ENCODE measurements at regions not wholly inside any gene's neighbourhood (a gene's known extent, or its start where the extent isn't known, plus 50 kb on each side); places are given as distances from the start of the nearest gene placed in this dataset.

DNA sequence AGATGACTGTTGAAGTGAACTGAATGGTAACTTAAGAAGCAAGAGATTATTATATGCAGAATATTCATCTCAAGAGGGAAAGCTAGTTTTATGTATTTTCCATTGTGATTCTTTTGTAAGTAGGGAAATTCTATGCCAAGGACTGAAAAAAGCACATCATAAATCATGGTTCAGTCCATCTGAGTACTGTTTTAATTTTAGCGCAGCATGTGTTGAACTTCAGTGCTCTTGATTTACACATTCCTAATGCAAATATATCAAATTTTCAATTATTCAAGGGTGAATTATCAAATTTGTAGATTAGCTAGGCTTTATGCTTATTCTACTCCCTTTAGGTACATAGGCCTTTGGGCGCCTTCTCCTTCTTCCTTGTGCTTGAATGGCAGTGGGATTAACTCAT is 50.3 kb upstream of the TCF12 start:
- DNase-seq = no peak

DNA sequence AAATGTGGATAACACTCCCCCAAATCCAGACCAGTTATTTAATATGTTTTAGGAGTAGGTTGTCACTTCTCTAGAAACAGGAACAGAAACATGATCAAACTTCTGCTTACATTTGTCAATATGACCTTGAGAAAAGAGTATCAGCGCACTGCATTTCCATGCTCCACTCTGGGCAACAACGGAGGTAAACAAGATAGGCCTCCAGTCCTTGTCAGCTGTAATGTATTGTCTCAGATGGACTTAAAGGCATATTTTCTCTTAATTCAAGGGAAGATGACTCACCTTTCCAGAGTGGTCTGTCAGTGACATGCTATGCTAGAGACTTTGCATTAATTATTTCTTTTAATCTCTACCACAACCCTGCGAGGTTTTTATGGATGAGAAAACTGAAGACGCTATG is 51.6 kb upstream of the TCF12 start:
- no peak for DNase-seq

DNA sequence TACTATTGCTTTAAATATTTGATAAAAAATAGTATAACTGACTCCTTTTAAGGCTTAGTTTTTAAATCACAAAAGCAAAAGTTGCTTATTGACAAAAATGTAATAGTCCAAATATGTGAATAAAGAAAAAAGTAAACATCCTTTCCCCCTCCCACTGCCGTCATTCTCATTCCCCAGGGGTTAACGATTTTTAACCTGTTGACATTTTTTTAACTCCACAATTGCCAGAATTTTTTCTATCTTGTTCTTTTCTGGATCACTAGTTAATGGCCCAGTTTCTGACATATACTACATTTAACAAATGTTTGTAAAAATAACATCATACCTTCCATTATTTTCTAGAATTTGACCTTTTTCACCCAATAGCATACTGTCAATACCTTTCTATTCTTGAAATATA is 60.6 kb upstream of the TCF12 start:
- DNase-seq = no peak

DNA sequence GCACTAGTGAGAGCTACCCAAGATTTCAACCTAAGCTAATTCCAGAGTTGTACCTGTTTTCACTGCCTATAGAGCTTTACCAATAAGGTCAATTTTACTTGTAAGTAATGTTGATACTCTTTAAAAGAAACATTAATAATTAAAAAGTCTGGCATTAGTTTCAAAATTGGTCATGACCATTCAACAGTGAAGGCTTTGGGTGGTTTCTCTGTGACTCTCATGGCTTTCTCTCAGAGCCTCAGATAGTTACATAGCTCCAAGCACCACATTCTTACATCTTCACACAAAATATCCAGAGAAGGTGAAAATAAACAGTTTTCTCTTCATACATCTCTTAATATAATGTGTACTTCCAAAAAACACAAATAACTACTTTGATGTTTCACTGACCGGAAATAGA is 61.5 kb upstream of the TCF12 start:
- no peak for DNase-seq

DNA sequence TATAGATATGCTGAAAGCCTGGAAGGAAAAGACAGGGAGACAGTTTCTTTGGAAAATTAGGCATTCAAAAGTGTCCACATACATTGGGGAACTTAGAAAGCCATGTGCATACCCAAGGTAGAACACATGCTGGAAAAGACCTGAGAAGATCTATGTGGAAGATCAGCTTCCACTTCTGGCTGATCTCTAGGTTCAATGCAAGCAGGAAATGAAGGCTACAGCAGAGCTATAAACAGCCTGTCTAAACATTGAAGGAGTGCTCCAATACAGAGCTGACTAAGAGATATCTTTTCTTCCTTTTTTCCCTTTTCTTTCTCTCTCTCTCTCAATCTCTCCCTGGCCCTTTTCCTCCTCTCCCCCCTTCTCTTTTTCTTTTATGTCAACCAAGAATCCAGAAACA is 73.6 kb upstream of the TCF12 start:
- no peak for DNase-seq

DNA sequence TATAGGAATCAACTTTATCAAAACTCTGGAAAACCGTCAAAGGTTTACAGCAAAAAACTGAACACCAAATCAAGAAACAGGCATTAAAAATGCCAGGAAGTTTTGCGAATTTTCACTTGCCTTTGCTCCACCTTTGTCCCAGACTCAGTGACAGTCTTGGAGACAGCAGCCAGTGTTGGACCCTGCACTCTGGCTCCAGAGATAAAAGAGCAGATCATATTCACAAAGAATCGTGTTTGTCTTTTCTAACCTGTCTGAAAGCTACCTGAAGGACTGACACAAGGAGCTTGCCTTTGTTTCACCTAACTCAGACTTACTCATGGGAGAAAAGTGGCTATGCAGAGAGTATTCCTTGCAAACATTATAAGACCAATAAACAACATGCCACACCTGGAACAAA is 74.0 kb upstream of the TCF12 start:
- DNase-seq = no peak

DNA sequence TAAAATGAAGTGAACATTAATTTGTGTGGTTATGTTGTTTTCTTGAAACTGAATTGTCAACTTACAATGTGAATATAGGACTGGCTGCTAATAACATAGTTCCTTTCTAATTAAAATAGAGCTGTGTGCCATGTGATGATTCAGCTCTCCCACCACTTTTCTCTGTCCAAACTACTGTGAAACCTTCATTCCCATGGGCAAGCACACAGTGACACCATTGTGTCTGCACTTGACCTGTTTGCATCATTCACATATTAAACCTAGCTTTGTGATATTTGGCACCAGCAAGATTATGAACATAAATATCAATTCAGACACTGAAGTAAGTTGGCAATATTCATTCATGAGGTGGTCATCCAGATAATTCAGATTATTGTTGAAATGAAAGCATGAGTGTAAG is 78.8 kb upstream of the TCF12 start:
- DNase-seq = no peak

DNA sequence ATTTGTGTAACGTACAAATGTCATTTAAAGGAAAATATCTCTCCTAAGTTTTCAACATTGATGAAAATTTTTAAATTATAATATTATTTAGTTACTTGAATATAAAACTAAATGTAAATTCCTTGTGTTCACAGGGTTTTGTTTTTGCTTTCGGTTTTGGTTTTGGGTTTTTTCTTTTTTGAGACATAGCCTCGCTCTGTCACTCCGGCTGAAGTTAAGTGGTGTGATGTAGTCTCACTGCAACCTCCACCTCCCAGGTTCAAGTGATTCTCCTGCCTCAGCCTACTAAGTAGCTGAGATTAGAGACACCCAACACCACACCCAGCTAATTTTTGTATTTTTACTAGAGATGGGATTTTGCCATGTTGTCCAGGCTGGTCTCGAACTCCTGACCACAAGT is 79.3 kb upstream of the TCF12 start:
- DNase-seq = no peak

DNA sequence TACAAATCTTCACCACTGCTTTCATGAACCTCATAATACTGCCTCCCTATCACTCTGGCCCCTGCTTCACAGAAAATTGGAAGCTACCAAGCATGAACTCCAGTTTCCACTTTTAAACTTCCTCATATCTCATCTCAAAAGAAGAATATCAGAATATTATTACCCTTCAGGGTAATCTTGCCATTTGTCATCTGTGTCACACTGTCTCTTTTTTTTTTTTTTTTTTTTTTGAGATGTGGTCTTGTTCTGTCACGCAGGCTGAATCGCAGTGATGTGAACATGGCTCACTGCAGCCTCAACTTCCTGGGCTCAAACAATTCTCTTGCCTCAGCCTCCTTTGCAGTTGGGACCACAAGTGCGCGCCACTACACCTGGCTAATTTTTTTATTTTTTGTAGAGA is 80.4 kb upstream of the TCF12 start:
- DNase-seq = no peak

DNA sequence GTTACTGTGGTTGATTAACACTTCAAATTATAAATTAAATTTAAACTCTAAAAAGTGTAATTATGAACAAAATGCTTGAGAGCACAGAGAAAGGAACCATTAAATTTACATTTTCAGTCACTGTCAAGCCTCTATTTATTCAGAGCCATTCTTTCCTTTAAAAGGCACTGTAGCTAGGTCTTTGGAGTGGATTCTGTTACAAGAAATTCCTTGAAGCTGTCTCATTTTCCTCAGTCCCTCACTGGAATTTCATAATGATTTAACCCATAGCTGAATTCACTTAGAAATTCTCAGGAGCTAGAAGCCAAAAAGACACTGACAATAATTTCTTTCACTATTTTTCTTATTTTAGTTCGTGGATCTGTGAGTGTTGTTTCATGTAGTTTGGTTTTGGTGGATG is 81.2 kb upstream of the TCF12 start:
- DNase-seq = no peak

DNA sequence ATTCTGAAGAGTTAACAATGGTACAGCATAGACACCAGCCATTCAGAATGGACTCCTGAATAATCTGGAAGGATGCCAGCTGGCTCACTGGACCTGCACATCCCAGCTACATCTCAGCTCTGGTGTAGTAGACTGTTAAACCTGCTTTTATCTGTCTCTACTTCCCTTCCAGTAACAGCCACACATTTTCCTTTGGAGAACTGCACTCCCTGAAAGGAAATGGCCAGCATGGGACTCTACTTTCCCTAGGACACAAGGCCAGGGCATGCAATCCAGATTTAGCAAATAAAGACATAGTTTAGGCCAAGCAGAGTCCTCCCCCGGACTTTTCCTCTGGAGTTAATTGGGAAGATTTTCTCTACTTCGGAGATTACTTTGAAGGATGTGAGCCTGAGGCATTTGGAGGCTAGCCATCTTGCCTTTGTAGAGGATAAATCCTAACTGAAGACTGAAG is 82.7 kb upstream of the TCF12 start:
- no peak for DNase-seq

DNA sequence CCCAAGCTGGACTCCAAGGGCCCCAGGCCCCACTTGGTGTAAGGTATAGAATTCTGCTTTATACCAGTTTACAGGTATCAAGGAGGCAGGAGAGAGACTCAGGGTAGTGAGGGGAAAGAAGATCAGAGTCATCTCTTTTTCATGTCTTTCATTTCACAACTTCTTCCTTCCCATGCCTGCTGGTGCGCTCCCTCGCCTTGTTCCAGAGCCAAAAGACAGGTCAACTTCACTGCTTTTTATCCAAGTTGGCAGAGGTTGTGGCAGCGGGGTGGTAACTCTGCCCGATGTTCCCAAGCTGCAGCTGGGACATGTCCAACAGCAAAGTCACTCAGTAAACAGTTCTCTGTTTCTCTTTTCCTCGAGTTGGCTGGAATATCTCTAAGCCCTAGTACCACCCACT is 86.3 kb upstream of the TCF12 start:
- no peak for DNase-seq

DNA sequence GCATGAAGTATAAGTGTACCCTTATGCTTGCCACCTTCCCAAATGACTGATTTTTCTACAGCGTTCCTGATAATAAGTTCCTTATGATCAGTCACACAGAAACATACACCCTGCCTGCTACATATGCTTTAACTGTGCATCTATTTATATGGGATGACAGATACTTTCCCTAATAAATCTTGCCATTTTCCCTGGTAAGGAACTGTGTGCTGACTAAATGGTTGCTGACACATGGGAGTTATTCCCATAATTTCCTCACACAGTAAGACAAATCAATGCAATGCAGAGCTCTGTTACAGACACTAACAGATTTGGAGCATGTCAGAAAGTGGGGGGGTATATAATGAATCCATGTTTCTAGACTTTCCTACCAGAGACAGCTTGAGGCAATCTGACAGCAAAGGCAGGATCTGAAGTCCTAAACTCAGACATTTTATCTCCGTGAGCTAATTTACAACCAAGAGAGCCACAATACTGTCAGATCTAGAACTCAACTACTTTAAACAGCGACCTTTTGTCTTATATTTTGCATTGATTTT is 86.9 kb upstream of the TCF12 start:
- no peak for DNase-seq

DNA sequence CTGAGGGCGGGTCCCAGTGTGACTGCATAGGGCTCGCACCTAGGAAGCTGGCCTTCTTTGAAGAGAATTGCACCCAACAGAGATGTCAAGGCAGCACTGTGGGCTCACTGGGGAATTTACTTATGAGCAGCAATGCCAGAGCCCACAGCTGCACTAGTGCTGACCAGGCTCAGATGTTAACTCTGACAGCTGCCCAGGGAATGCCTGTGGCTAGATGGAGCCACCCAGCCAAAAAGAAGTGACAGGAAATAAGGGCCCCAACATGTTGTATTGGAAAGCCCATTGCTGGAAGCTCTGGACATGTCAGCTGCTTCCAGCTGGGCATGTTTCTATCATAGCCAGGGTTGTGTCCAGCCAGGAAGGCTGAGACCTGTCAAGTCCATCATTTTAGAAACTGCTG is 90.9 kb upstream of the ZNF280D start:
- no peak for DNase-seq

DNA sequence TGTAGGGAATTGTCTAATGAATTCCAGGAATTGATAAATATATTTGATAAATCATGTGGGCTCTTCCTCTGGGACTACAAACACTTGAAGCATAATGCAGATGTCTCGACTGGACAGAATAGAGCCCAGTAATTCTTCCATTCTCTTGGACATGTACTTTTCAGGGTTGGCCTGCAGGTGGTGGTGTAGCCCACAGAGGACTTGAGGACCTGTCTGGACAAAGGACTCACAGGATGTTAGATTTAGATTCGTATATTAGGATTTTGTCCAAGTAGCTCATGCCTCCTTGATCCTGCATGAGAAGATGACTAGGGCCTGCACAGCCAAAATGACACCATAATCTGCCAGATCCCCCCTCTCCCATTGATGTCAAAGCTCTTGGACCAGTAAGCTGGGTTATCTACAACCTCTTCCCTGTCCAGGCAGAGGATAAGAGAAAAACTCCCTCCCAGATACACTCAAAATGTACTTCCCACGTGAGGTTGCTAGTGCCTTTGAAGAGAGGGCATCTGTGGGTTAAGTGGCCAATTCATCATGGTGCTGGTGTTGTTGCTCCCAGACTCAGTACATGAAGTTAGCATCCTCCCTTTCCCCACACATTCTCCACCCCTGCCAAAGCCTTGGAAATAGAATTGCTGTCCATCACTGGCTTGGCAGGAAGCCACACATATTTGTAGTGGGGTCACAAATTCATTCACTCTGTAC is 88.6 kb upstream of the ZNF280D start:
- peak; percentile 71 for DNase-seq

DNA sequence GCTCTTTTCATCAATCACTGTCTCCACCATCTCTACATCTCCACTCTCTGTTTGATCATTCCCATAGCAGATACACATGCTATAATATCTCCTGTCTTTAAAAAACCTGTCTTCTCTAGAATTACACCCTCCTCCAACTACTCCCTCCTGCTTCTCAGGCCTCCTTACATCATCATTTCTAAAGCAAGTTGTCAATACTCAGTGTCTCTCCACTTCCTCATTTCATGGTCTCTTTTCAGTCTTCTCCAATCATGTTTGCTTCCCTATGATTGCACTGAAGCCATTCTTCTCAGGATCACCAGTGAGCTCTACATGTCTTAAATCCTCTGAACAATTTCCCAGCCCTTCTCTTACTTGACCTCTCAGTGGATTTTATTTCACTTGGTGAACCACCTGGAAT is 87.0 kb upstream of the ZNF280D start:
- no peak for DNase-seq

DNA sequence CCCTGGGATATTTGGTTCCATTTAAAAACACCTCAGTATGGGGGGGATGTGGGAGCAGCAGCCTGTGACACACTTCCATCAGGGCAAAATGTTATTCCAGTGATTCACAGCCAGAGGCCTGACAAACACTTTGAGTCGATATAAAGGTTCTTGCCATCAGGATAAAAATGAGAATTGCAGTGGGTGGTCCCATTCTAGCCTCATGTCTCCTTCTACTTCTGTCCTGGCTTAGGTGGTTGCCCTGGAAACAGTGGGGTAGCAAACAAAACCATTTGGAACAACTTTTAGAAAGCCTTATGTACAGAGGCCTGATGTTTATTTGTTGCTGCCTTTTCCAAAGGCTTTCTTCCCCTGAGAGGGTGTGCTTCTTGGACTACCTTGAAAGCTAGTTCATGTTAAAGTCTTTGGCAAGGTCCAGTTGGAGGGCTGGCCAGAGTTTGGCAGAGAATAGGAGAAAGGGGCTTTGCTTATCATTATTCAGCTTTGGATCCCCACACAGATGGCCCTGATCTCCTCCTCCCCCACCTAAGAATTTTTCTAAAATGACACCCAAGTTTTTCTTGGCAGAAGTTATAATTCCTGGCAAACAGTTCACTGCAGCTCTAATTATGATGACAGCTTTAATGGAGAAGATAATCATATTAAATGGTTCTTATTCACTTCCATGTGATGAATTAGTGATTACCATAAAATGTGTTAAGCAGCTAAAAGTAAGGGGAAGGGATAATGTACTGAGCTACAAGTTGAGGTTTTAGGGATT is 84.2 kb upstream of the ZNF280D start:
- DNase-seq = no peak

DNA sequence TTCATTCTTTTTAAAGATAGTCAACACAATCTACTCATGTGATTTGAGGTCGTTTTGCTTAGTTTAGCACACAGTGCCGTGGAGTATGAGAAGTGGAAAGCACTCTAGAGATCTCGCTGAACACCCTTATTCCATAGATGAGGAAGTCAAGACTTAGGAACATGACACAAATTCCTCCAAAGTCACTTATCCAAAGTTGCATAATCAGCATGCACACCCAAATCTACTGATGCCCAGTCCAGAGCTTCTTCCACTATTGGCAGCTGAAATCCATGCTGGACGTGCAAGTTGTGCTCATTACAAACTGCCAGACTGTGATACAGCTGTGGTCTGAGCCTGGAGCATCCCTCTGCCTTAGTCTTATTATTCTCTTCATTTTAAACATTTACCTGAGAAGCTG is 83.5 kb upstream of the ZNF280D start:
- DNase-seq = no peak

DNA sequence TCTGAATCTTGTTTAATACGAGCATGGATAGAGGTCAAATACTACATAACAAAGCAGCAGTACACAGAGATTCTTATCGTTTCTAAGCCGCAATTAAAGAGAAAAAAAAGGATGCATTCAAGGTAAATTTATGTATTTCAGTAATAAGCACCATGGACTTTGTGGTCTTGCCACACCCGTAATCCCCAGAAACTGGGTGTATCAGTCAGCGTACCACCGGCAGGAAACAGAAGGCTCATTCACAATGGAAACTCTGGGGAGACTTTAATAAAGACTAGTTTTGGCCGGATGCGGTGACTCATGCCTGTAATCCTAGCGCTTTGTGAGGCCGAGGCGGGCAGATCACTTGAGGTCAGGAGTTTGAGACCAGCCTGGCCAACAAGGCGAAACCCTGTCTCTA is 81.9 kb upstream of the ZNF280D start:
- DNase-seq = no peak

DNA sequence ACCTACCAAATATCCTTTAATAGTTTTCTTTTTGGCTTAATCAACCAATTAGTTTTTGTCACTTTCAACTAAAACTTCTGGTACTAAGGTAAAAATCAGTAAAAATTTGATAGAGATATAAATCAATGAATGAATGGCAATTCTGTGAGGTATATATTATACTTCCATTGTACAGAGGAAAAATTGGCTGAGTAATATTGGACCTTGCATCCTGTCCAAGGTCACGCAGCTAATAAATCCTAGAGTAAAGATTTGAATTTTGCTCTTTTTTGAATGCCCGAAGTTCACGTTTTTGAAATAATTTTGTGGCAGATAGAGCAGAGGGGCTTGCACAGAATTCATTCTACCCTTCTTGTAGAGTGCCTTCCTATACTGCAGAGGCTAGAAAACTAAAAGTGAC is 81.1 kb upstream of the ZNF280D start:
- no peak for DNase-seq

DNA sequence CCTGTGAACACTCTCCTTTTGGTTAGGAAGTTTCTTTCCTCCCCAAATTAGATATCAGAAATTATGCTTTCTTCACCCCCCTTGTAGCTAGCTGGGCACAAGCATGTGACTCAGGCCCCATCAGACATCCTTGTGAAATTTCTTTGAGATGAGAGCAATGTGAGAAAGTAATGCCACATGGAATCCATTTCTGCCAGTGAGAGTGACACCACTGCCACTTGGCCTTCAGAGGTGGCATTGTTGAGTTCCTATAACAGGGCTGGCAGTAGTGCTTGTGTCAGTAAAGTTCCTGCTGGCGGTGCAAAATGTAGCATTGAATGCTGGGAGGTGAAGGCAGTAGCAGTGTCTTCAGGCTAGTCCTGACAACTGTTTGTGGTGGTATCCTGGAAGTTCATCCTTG is 80.7 kb upstream of the ZNF280D start:
- DNase-seq = no peak

DNA sequence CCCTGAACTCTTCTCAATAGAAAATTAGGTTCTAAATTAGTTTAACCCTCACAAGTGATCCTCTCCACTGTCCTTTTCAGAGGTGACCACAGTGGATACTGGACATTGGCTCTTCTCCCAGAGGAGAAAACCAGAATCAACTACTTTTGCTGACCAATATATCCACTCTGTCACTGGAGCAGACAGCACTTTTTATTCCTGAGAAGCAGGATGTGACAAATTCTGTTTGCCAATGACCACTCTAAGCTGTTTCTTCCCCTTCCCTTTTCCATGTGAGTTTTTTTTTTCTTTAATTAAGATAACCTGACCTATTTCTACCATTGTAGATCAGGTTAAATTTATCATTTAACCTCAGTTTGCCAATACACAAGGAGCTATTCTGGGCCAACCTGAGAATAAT is 79.7 kb upstream of the ZNF280D start:
- DNase-seq = no peak

DNA sequence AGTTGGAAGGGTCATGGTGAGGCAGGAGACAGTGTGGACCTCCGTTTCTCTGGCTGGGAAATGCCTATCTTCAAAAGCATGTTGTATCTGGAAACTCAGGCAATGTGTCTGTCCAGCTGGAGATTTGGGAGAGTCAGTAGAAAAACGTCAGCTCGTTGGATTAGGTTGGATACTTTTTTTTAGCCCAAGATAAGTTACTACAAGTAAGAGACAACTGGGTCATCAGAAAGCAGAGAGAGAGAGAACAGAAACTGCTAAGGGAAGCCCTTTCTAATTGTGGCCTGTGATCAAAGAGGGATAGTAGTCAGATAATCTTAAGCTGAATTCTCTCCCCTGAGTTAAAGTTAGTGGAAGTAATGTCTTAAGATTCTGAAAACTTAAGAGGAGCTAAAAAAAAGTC is 78.9 kb upstream of the ZNF280D start:
- no peak for DNase-seq

DNA sequence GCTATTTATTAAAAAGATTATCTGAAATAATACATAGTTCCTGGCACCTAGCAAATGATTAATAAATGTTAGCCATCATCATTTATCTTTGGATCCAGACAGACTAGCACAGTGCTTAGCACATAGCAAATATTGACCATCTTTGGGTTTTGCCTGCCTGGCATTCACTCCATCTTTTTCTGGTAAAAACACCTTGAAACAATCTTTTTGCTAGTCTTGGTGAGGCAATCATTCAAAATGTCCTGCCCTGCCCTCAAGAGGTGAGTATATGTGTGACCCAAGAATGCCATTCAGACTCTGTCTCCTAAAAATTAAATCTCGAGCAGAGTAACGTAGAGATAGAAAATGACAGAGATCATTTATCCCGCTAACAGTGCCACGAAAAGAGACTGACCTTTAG is 78.3 kb upstream of the ZNF280D start:
- DNase-seq = no peak

DNA sequence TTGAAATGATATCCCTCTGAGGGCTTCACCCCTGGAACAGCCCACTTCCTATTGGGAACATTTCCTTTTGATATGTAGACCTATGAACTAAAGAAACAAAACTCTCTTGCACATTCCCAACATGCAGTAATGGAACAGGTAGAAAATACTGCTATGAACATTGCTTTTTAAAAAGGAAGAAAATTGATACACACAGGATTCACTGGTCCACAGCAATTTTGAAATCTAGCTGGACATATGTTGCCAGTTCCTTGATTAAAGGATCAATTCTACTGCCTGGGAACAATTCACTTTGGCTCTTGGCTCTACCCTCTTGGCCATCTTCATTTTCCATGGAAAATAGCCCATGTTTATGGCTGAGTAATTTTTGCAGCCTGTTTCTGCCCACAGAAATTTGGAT is 74.9 kb upstream of the ZNF280D start:
- DNase-seq = no peak

Data from activated effector memory CD4-positive, alpha-beta T cell treated with anti-CD3 and anti-CD28 coated beads, Interleukin-2, amount 50 U/mL, for 16 hours (primary cell).